ENCODE measurements at regions not wholly inside any gene's neighbourhood (a gene's known extent, or its start where the extent isn't known, plus 50 kb on each side); places are given as distances from the start of the nearest gene placed in this dataset.
A peak's percentile ranks its signal among the peaks of the same experiment; 100 is the strongest.
"Not testable (repeated sequence)": the region's sequence is repeated elsewhere in the genome, so short reads cannot be mapped to it uniquely, and the experiment has no call there.

DNA sequence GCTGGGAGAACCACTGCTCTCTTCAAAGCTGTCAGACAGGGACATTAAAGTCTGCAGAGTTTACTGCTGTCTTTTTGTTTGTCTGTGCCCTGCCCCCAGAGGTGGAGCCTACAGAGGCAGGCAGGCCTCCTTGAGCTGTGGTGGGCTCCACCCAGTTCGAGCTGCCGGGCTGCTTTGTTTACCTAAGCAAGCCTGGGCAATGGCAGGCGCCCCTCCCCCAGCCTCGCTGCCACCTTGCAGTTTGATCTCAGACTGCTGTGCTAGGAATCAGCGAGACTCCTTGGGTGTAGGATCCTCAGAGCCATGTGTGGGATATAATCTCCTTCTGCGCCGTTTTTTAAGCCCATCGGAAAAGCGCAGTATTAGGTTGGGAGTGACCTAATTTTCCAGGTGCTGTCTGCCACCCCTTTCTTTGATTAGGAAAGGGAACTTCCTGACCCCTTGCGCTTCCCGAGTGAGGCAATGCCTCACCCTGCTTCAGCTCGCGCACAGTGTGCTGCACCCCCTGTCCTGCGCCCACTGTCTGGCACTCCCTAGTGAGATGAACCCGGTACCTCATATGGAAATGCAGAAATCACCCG, 298.3 kb upstream of the MIS18BP1 start:
- not testable (repeated sequence) for H3K4me1 ChIP-seq (ENCODE audit: control insufficient read depth in 3 of 3, insufficient read depth in 2 of 3, low read depth in 1 of 3, low read length in 2 of 3); FAIRE-seq; H3K27ac ChIP-seq (ENCODE audit: low read depth in 1 of 3, low read length in 2 of 3); DNase-seq; H3K9me3 ChIP-seq (ENCODE audit: control insufficient read depth in 2 of 2, insufficient read depth in 1 of 2, low read depth in 1 of 2, low read length in 1 of 2); H3K4me3 ChIP-seq (ENCODE audit: low read depth in 1 of 3, low read length in 3 of 3); H3K27me3 ChIP-seq (ENCODE audit: control insufficient read depth in 3 of 3, insufficient read depth in 3 of 3, low read length in 3 of 3); H3K36me3 ChIP-seq (ENCODE audit: control insufficient read depth in 3 of 3, insufficient read depth in 2 of 3, low read depth in 1 of 3, low read length in 3 of 3)
- WGBS, 3 donors: 48 to 49% (median 48%) methylated on average over 16 of the region's 16 CpGs

DNA sequence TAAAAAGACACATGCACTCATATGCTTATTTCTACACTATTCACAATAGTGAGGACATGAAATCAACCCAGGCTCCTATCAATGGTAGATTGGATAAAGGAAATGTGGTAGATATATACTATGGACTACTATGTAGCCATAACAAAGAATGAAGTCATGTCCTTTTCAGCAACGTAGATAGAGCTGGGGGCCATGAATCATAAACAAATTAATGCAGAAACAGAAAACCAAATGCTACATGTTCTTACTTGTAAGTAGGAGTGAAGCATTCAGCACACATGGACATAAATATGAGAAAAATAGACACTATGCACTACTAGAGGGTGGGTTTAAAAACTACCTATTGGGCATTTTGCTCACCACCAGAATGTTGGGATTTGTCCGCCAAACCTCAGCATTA, 278.0 kb upstream of the MIS18BP1 start:
- H3K9me3 ChIP-seq (ENCODE audit: control insufficient read depth in 2 of 2, insufficient read depth in 1 of 2, low read depth in 1 of 2, low read length in 1 of 2): peaks cover 2 to 3% of the 10 kb centered on the region in 2 donors
- no peak overlapping the region for H3K4me3 ChIP-seq (ENCODE audit: low read depth in 1 of 3, low read length in 3 of 3)
- no peak for DNase-seq
- no peak overlapping the region for H3K27ac ChIP-seq (ENCODE audit: low read depth in 1 of 3, low read length in 2 of 3)
- H3K4me1 ChIP-seq (ENCODE audit: control insufficient read depth in 3 of 3, insufficient read depth in 2 of 3, low read depth in 1 of 3, low read length in 2 of 3): no peaks in the 10 kb centered on the region
- 68 to 77% (median 71%) methylated on average over 2 of the region's 2 CpGs for WGBS, 3 donors
- H3K27me3 ChIP-seq (ENCODE audit: control insufficient read depth in 3 of 3, insufficient read depth in 3 of 3, low read length in 3 of 3): no peaks in the 10 kb centered on the region
- no peaks in the 10 kb centered on the region for H3K36me3 ChIP-seq (ENCODE audit: control insufficient read depth in 3 of 3, insufficient read depth in 2 of 3, low read depth in 1 of 3, low read length in 3 of 3)
- FAIRE-seq: no peak

DNA sequence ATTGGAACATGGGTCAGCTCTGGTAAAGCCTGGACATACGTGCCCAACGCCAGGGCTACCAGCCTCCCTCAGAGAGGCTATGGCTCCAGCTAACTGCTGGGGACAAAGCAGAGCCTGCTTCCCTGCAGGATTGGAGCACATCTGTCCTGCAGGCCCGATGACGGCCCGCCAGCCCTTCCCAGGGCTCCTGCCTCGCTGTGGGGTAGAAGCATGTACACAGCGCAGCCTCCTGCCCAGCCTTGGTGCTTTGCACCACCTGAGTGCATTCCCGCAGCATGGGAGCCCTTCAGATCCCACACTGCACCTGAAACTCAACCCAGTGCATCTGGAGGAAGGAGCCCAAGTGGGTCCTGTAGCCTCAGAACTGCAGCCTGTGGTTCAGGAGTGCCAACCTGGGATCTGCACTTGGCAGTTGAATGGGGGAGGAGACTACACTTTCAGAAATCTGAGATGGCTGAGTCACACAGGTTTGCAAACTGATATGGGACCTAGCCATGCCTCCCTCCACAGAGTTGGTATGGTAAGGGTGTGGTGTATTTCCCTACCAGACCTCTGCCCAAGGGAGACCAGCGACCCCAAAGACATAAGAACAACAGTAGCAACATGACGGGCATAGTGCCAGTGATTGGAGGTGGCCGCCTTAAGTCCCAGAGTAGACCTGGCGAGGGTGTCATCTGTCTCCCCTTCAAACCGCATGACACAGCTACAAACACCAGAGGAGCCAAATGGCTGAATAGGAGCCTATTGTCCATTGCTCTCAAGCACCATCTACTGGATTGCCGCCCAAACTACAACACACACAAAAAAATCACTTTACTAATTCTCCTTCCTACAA, 273.9 kb upstream of the MIS18BP1 start:
- Histone ChIP-seq H3K4me3 (ENCODE audit: low read depth in 1 of 3, low read length in 3 of 3) (no peak overlapping the region), H3K27ac (ENCODE audit: low read depth in 1 of 3, low read length in 2 of 3) (no peak overlapping the region), H3K4me1 (ENCODE audit: control insufficient read depth in 3 of 3, insufficient read depth in 2 of 3, low read depth in 1 of 3, low read length in 2 of 3) (no peaks in the 10 kb centered on the region), H3K27me3 (ENCODE audit: control insufficient read depth in 3 of 3, insufficient read depth in 3 of 3, low read length in 3 of 3) (no peaks in the 10 kb centered on the region), H3K36me3 (ENCODE audit: control insufficient read depth in 3 of 3, insufficient read depth in 2 of 3, low read depth in 1 of 3, low read length in 3 of 3) (no peaks in the 10 kb centered on the region), H3K9me3 (ENCODE audit: control insufficient read depth in 2 of 2, insufficient read depth in 1 of 2, low read depth in 1 of 2, low read length in 1 of 2) (peaks cover 0 to 2% of the 10 kb centered on the region in 2 donors)
- DNase-seq (peak in 1 of 2 donors; percentile 4), FAIRE-seq (no peak)
- 59 to 63% (median 62%) methylated on average over 14 of the region's 14 CpGs for WGBS, 3 donors

DNA sequence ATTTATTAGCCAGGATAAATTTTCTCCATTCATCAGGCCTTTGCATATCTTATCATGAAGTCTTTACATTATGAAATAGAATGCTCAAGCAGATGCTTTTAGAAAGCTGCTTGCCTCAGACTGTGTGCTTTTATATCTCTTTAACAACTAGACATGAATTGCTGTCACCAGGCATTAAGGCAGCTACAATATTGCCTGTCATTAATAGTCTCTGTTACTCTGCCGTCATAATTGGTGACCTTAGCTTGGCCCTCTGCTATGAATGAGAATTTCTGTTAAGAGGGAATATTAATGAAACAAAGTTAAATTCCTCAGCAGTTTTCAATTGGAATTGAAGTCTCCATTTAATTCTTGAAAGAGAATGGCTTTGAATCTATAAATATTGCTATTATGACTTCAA, 266.8 kb upstream of the MIS18BP1 start:
- 53 to 74% (median 68%) methylated on average over 1 of the region's 1 CpG for WGBS, 3 donors

DNA sequence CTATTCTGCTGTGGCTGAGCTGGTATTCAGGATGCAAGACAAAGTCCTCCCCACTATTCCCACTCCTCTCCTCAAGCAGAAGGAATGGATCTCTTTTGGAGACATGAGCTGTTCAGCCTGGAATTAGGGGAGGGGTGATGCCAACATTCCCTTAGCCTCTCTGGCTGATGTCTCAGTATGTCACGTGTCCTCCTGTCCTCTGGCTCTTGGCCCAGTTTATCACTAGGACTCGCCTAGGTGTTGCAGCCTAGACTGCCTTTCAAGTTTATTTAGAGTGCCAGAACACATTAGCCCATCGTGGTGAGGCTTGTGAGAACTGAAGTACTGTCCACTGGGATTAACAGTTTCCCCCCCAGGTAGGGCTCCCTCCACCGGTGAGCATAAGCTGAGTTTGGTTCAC, 239.9 kb upstream of the MIS18BP1 start:
- Histone ChIP-seq H3K4me3 (ENCODE audit: low read depth in 1 of 3, low read length in 3 of 3) (no peak overlapping the region), H3K27ac (ENCODE audit: low read depth in 1 of 3, low read length in 2 of 3) (no peak overlapping the region), H3K36me3 (ENCODE audit: control insufficient read depth in 3 of 3, insufficient read depth in 2 of 3, low read depth in 1 of 3, low read length in 3 of 3) (no peaks in the 10 kb centered on the region), H3K4me1 (ENCODE audit: control insufficient read depth in 3 of 3, insufficient read depth in 2 of 3, low read depth in 1 of 3, low read length in 2 of 3) (no peaks in the 10 kb centered on the region), H3K27me3 (ENCODE audit: control insufficient read depth in 3 of 3, insufficient read depth in 3 of 3, low read length in 3 of 3) (no peaks in the 10 kb centered on the region), H3K9me3 (ENCODE audit: control insufficient read depth in 2 of 2, insufficient read depth in 1 of 2, low read depth in 1 of 2, low read length in 1 of 2) (peaks cover 0 to 1% of the 10 kb centered on the region in 2 donors)
- DNase-seq: no peak
- WGBS, 3 donors: 62 to 72% (median 67%) methylated on average over 4 of the region's 4 CpGs
- no peak for FAIRE-seq

More for the DNA sequence above, 266.8 kb upstream of the MIS18BP1 start:
- H3K27ac ChIP-seq (ENCODE audit: low read depth in 1 of 3, low read length in 2 of 3): no peak overlapping the region
- DNase-seq (no peak), FAIRE-seq (no peak)
- no peak overlapping the region for H3K4me3 ChIP-seq (ENCODE audit: low read depth in 1 of 3, low read length in 3 of 3)
- H3K27me3 ChIP-seq (ENCODE audit: control insufficient read depth in 3 of 3, insufficient read depth in 3 of 3, low read length in 3 of 3): no peaks in the 10 kb centered on the region
- H3K4me1 ChIP-seq (ENCODE audit: control insufficient read depth in 3 of 3, insufficient read depth in 2 of 3, low read depth in 1 of 3, low read length in 2 of 3): no peaks in the 10 kb centered on the region
- no peaks in the 10 kb centered on the region for H3K36me3 ChIP-seq (ENCODE audit: control insufficient read depth in 3 of 3, insufficient read depth in 2 of 3, low read depth in 1 of 3, low read length in 3 of 3)
- H3K9me3 ChIP-seq (ENCODE audit: control insufficient read depth in 2 of 2, insufficient read depth in 1 of 2, low read depth in 1 of 2, low read length in 1 of 2): no peaks in the 10 kb centered on the region

GRCh38 chr14:45491914-45492313, 238.9 kb upstream of the MIS18BP1 start:
- no peak for DNase-seq
- FAIRE-seq: no peak
- H3K9me3 ChIP-seq (ENCODE audit: control insufficient read depth in 2 of 2, insufficient read depth in 1 of 2, low read depth in 1 of 2, low read length in 1 of 2): peaks cover 0 to 1% of the 10 kb centered on the region in 2 donors
- H3K27ac ChIP-seq (ENCODE audit: low read depth in 1 of 3, low read length in 2 of 3): no peak overlapping the region
- H3K36me3 ChIP-seq (ENCODE audit: control insufficient read depth in 3 of 3, insufficient read depth in 2 of 3, low read depth in 1 of 3, low read length in 3 of 3): no peaks in the 10 kb centered on the region
- no peaks in the 10 kb centered on the region for H3K4me1 ChIP-seq (ENCODE audit: control insufficient read depth in 3 of 3, insufficient read depth in 2 of 3, low read depth in 1 of 3, low read length in 2 of 3)
- H3K27me3 ChIP-seq (ENCODE audit: control insufficient read depth in 3 of 3, insufficient read depth in 3 of 3, low read length in 3 of 3): no peaks in the 10 kb centered on the region
- H3K4me3 ChIP-seq (ENCODE audit: low read depth in 1 of 3, low read length in 3 of 3): no peak overlapping the region
- WGBS, 3 donors: 62 to 78% (median 65%) methylated on average over 3 of the region's 3 CpGs

- H3K27ac ChIP-seq (ENCODE audit: low read depth in 1 of 3, low read length in 2 of 3): no peak overlapping the region
- no peak overlapping the region for H3K4me3 ChIP-seq (ENCODE audit: low read depth in 1 of 3, low read length in 3 of 3)
- DNase-seq (no peak), FAIRE-seq (no peak)
- peaks cover 1 to 7% of the 10 kb centered on the region in 2 donors for H3K9me3 ChIP-seq (ENCODE audit: control insufficient read depth in 2 of 2, insufficient read depth in 1 of 2, low read depth in 1 of 2, low read length in 1 of 2)
- H3K36me3 ChIP-seq (ENCODE audit: control insufficient read depth in 3 of 3, insufficient read depth in 2 of 3, low read depth in 1 of 3, low read length in 3 of 3): no peaks in the 10 kb centered on the region
- 94 to 100% (median 95%) methylated on average over 1 of the region's 1 CpG for WGBS, 3 donors
- H3K4me1 ChIP-seq (ENCODE audit: control insufficient read depth in 3 of 3, insufficient read depth in 2 of 3, low read depth in 1 of 3, low read length in 2 of 3): no peaks in the 10 kb centered on the region
- H3K27me3 ChIP-seq (ENCODE audit: control insufficient read depth in 3 of 3, insufficient read depth in 3 of 3, low read length in 3 of 3): no peaks in the 10 kb centered on the region
These were observed 233.6 kb upstream of the MIS18BP1 start for GRCh38 chr14:45486599-45486998.

DNA sequence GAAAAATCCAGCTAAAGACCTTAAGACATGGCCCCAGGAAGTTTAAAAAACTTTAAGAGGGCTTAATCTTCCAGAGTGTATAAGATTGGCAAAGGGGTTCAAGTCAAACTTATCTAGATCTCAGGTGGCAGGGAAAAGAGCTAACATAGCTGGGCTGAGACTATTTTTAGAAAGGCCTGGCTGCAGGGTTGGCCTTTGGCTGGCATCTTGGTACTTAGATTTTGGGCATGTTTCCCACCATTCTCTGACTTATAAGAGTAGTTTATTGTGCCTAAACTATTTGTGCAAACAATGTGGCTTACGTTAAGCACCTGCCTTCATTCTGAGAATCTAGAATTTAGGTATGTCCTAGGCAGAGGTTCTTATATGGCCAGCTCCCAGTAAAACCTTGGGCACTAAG, 214.0 kb upstream of the MIS18BP1 start:
- no peak for FAIRE-seq
- no peak for DNase-seq
- Histone ChIP-seq H3K4me1 (ENCODE audit: control insufficient read depth in 3 of 3, insufficient read depth in 2 of 3, low read depth in 1 of 3, low read length in 2 of 3) (no peaks in the 10 kb centered on the region), H3K36me3 (ENCODE audit: control insufficient read depth in 3 of 3, insufficient read depth in 2 of 3, low read depth in 1 of 3, low read length in 3 of 3) (no peaks in the 10 kb centered on the region), H3K9me3 (ENCODE audit: control insufficient read depth in 2 of 2, insufficient read depth in 1 of 2, low read depth in 1 of 2, low read length in 1 of 2) (no peaks in the 10 kb centered on the region), H3K27ac (ENCODE audit: low read depth in 1 of 3, low read length in 2 of 3) (no peak overlapping the region), H3K4me3 (ENCODE audit: low read depth in 1 of 3, low read length in 3 of 3) (no peak overlapping the region), H3K27me3 (ENCODE audit: control insufficient read depth in 3 of 3, insufficient read depth in 3 of 3, low read length in 3 of 3) (no peaks in the 10 kb centered on the region)
- 59 to 74% (median 69%) methylated on average over 1 of the region's 1 CpG for WGBS, 3 donors

Data from small intestine (tissue), 7 donors.